GM12865 (cell line): ENCODE measurements at regions not wholly inside any gene's neighbourhood (a gene's known extent, or its start where the extent isn't known, plus 50 kb on each side); places are given as distances from the start of the nearest gene placed in this dataset.

Experiments used
- DNase-seq: peaks from one replicate; pipeline ENCODE4 v3.0.0; 2010; ENCODE audit warnings: low read depth
- H3K4me3 ChIP-seq: 2 replicates; pipeline ENCODE4 v1.5.1; 2011; ENCODE audit warnings: mild to moderate bottlenecking, low read depth, low read length, control low read depth
- CTCF ChIP-seq: IDR thresholded peaks from 2 replicates; pipeline ENCODE4 v1.5.1; 2011; ENCODE audit warnings: low read length, control low read depth, low read depth, inconsistent platforms; ENCODE audit not compliant: insufficient read depth; ENCODE audit errors: missing control alignments

- DNase-seq, result no peak
- no peak for TF ChIP-seq CTCF
- H3K4me3 ChIP-seq, result no peak overlapping the region
Measured at GRCh38 chr14:44414646-44415045, 92.4 kb downstream of the FSCB start.

- no peak for DNase-seq
- no peak for TF ChIP-seq CTCF
- no peak overlapping the region for H3K4me3 ChIP-seq
Measured at GRCh38 chr14:44412858-44413569, 94.1 kb downstream of the FSCB start.

GRCh38 chr14:44405011-44405486, 102.0 kb downstream of the FSCB start:
- H3K4me3 ChIP-seq, result no peak overlapping the region
- no peak for DNase-seq
- TF ChIP-seq CTCF, result no peak

- H3K4me3 ChIP-seq, result no peak overlapping the region
- TF ChIP-seq CTCF, result no peak
- no peak for DNase-seq
Measured at GRCh38 chr14:44404599-44404998, 102.5 kb downstream of the FSCB start.

GRCh38 chr14:44404036-44404435, 103.0 kb downstream of the FSCB start:
- DNase-seq, result no peak
- no peak for TF ChIP-seq CTCF
- H3K4me3 ChIP-seq, result no peak overlapping the region

- TF ChIP-seq CTCF, result no peak
- DNase-seq, result no peak
- H3K4me3 ChIP-seq, result no peak overlapping the region
Measured at GRCh38 chr14:44403193-44403592, 103.9 kb downstream of the FSCB start.

- DNase-seq, result no peak
- no peak overlapping the region for H3K4me3 ChIP-seq
- no peak for TF ChIP-seq CTCF
Measured at GRCh38 chr14:44396226-44396625, 110.9 kb downstream of the FSCB start.
